Smooth muscle cell (in vitro differentiated cells): ENCODE measurements at regions not wholly inside any gene's neighbourhood (a gene's known extent, or its start where the extent isn't known, plus 50 kb on each side); places are given as distances from the start of the nearest gene placed in this dataset.
"Not testable (repeated sequence)": the region's sequence is repeated elsewhere in the genome, so short reads cannot be mapped to it uniquely, and the experiment has no call there.

Experiments
- DNase-seq: peaks from one replicate; lab custom pipeline; 2025; ENCODE audit not compliant: unreplicated experiment; lab: John Stamatoyannopoulos, UW
- H2AFZ ChIP-seq: fragments of 200-600 bp; sonication (generic); 2 replicates; pipeline ENCODE4 v1.6.0; 2016; ENCODE audit warnings: antibody characterized with exemption, low read depth, mild to moderate bottlenecking
- H3F3A ChIP-seq: fragments of 200-600 bp; sonication (generic); 2 replicates; pipeline ENCODE4 v1.6.0; 2017; ENCODE audit warnings: antibody characterized with exemption, low read depth
- H3K27ac ChIP-seq: fragments of 200-600 bp; sonication (generic); 2 replicates; pipeline ENCODE4 v1.5.1; 2016; ENCODE audit warnings: low read depth, mild to moderate bottlenecking
- H3K27me3 ChIP-seq: fragments of 200-600 bp; sonication (generic); 2 replicates; pipeline ENCODE4 v1.6.1; 2016; ENCODE audit warnings: low read depth, mild to moderate bottlenecking
- H3K36me3 ChIP-seq: fragments of 200-600 bp; sonication (generic); 2 replicates; pipeline ENCODE4 v1.5.1; 2016; ENCODE audit warnings: low read depth
- H3K4me1 ChIP-seq: fragments of 200-600 bp; sonication (generic); 2 replicates; pipeline ENCODE4 v1.5.1; 2016; ENCODE audit warnings: low read depth
- H3K4me2 ChIP-seq: fragments of 200-600 bp; sonication (generic); 2 replicates; pipeline ENCODE4 v1.6.0; 2016; ENCODE audit warnings: mild to moderate bottlenecking
- H3K4me3 ChIP-seq: fragments of 200-600 bp; sonication (generic); 2 replicates; pipeline ENCODE4 v1.5.1; 2016; ENCODE audit warnings: mild to moderate bottlenecking
- H3K79me2 ChIP-seq: fragments of 200-600 bp; sonication (generic); 2 replicates; pipeline ENCODE4 v1.6.0; 2016; ENCODE audit warnings: low read depth, mild to moderate bottlenecking
- H3K9ac ChIP-seq: fragments of 200-600 bp; sonication (generic); 2 replicates; pipeline ENCODE4 v1.6.0; 2016; ENCODE audit warnings: low read depth
- H3K9me3 ChIP-seq: fragments of 200-600 bp; sonication (generic); replicated peaks from 2 replicates; pipeline ENCODE4 v1.5.1; 2016; ENCODE audit warnings: low read depth
- H4K20me1 ChIP-seq: fragments of 200-600 bp; sonication (generic); 2 replicates; pipeline ENCODE4 v1.6.0; 2016; ENCODE audit warnings: low read depth
- WGBS: methylation state at CpG from one replicate; pipeline ENCODE4 v1.1.7; 2016; ENCODE audit warnings: low lambda C conversion rate; 5-methylcytosine and 5-hydroxymethylcytosine counted together
- TF ChIP-seq, protein P1 (sequence below): fragments of 200-600 bp; sonication (generic); IDR thresholded peaks from 2 replicates; pipeline ENCODE4 v1.5.1; 2017; ENCODE audit warnings: borderline replicate concordance, mild to moderate bottlenecking, antibody characterized with exemption; ENCODE audit not compliant: insufficient read depth, poor library complexity, severe bottlenecking

DNA sequence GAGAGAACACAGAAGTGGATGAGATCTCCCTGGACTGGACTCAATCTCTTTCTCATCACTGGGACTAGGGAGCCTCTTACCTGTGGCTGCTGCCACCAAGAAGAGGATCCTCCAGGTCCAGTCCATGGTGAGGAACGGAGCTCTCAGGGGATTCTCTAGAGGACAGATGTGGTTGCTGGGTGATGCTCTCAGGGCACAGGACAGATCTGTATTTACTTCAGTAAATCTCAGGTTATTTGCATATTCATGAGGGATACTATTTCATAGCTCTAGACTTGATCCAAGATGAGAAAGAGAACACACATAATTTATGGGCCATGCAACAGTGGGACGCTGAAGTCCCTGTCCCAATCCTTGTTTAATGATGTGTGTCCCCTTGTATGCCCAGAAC lies 460.5 kb downstream of the TMEM121 start:
- 44% methylated on average over 2 of the region's 2 CpGs for WGBS

DNA sequence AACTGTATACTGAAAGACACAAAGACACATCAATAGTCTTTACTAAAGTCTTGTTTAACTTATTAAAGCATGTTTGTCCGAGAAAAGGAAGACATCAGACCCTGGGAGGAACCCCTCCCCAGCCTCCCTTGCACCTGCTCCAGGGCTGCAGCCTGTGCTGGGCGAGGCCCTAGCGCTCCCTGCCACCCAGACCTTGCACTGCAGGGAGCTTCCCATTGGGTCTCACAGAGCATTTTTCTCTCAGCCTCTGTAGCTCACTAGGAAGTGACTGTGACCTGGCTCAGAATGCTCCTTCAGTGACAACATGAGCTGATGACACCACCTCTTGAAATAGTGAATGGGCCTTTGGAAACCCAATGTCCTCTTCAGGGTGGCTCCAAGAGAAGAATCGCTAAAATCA lies 461.2 kb downstream of the TMEM121 start:
- Histone ChIP-seq H3K4me1 (no peaks in the 10 kb centered on the region), H3K36me3 (no peaks in the 10 kb centered on the region), H3K9ac (no peak overlapping the region), H3K79me2 (no peaks in the 10 kb centered on the region), H3F3A (no peaks in the 10 kb centered on the region), H3K4me3 (no peak overlapping the region), H4K20me1 (no peaks in the 10 kb centered on the region), H3K27ac (no peak overlapping the region), H3K4me2 (no peak overlapping the region), H3K9me3 (peaks cover 4% of the 10 kb centered on the region), H3K27me3 (no peaks in the 10 kb centered on the region), H2AFZ (no peak overlapping the region)
- no peak for DNase-seq
- TF ChIP-seq, protein P1, sequence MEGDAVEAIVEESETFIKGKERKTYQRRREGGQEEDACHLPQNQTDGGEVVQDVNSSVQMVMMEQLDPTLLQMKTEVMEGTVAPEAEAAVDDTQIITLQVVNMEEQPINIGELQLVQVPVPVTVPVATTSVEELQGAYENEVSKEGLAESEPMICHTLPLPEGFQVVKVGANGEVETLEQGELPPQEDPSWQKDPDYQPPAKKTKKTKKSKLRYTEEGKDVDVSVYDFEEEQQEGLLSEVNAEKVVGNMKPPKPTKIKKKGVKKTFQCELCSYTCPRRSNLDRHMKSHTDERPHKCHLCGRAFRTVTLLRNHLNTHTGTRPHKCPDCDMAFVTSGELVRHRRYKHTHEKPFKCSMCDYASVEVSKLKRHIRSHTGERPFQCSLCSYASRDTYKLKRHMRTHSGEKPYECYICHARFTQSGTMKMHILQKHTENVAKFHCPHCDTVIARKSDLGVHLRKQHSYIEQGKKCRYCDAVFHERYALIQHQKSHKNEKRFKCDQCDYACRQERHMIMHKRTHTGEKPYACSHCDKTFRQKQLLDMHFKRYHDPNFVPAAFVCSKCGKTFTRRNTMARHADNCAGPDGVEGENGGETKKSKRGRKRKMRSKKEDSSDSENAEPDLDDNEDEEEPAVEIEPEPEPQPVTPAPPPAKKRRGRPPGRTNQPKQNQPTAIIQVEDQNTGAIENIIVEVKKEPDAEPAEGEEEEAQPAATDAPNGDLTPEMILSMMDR, result no peak
- 52% methylated on average over 4 of the region's 4 CpGs for WGBS

More for the DNA sequence above, 460.5 kb downstream of the TMEM121 start:
- Histone ChIP-seq H3F3A (no peaks in the 10 kb centered on the region), H3K4me2 (no peak overlapping the region), H3K9me3 (peaks cover 4% of the 10 kb centered on the region), H3K36me3 (no peaks in the 10 kb centered on the region), H3K9ac (no peak overlapping the region), H3K79me2 (no peaks in the 10 kb centered on the region), H3K4me3 (no peak overlapping the region), H3K4me1 (no peaks in the 10 kb centered on the region), H4K20me1 (no peaks in the 10 kb centered on the region), H3K27ac (no peak overlapping the region), H2AFZ (no peak overlapping the region), H3K27me3 (no peaks in the 10 kb centered on the region)
- TF ChIP-seq, protein P1, result no peak
- no peak for DNase-seq

DNA sequence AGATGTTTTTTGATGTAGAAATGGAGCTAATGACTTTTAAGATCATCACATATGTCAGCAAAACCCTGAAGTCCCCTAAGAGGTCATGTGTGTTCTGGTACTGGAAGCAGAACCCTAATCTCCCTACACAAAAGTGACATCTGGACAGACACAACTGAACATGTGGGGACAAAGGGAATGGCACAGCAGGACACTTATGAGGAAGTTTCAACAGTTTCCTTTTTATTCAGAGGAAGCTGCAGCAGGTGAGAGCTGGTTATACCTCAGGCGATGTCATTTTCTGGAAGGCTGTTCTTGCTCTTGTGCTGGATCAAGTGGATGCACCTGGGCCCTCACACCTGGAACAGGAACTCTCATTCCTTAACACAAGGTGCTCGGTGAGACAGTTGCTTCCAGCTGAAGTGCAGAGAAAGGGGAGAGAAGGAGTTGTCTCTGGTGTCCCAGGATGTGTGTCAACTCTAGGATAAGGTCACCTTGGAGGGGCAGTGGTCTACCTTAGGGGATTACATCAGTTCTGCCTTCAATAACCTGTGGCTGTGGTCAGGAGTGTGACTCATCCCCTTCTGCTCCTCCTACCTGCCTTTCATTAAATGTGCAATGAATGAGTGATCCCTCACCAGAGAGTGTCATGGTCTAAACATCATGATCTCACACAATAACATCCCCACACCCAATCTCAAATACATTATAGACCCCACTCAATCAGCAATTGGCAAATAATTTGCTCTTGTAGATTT lies 463.4 kb downstream of the TMEM121 start:
- Histone ChIP-seq H3K4me3 (no peak overlapping the region), H3F3A (no peaks in the 10 kb centered on the region), H3K27me3 (no peaks in the 10 kb centered on the region), H4K20me1 (no peaks in the 10 kb centered on the region), H3K36me3 (no peaks in the 10 kb centered on the region), H3K79me2 (no peaks in the 10 kb centered on the region), H3K4me2 (no peak overlapping the region), H3K9ac (no peak overlapping the region), H2AFZ (no peak overlapping the region), H3K9me3 (peaks cover 4% of the 10 kb centered on the region), H3K27ac (no peak overlapping the region), H3K4me1 (no peaks in the 10 kb centered on the region)
- WGBS, result 65% methylated on average over 2 of the region's 2 CpGs
- TF ChIP-seq, protein P1, result no peak
- DNase-seq, result no peak

DNA sequence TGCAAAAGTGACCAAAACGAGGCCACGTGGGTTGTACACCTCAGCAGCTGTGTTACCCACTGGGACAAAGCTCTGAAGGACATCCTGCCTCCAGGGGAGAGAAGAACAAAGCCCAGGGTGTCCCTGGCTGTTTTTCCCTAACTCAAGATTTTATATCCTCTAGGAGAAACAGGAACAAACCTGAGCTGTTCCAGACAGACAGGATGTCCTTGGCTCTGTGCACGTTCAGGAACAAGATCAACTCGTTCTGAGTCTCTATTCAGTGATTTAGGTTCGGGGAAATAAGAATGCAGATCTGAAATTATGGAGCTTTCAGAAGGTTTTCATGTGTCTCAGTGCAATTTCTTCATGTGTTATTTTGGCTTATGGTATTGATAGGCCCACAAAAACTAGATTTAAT lies 465.3 kb downstream of the TMEM121 start:
- not testable (repeated sequence) for H4K20me1 ChIP-seq, DNase-seq, H3K4me2 ChIP-seq, H3K79me2 ChIP-seq, H3F3A ChIP-seq, H3K4me3 ChIP-seq, H3K4me1 ChIP-seq, H2AFZ ChIP-seq, H3K9ac ChIP-seq, H3K27ac ChIP-seq, H3K9me3 ChIP-seq, H3K36me3 ChIP-seq, H3K27me3 ChIP-seq
- WGBS, result 13% methylated on average over 5 of the region's 5 CpGs
